Peyer's patch (tissue), 4 donors: ENCODE measurements at regions not wholly inside any gene's neighbourhood (a gene's known extent, or its start where the extent isn't known, plus 50 kb on each side); places are given as distances from the start of the nearest gene placed in this dataset.

ENCODE experiments used
- DNase-seq, 3 donors: peaks; one replicate each; pipeline ENCODE4 v3.0.0-alpha.2; 2017 to 2019
- H3K27ac ChIP-seq, 4 donors: fragments of 200-600 bp; sonication (generic); one replicate each; pipeline ENCODE4 v1.5.1; 2016 to 2019
- H3K27me3 ChIP-seq, 2 donors: fragments of 200-600 bp; sonication (generic); one replicate each; pipeline ENCODE4 v1.5.1; 2019
- H3K36me3 ChIP-seq, 3 donors: fragments of 200-600 bp; sonication (generic); one replicate each; pipeline ENCODE4 v1.5.1; 2016 to 2019
- H3K4me1 ChIP-seq, 4 donors: fragments of 200-600 bp; sonication (generic); one replicate each; pipeline ENCODE4 v1.5.1; 2016 to 2019
- H3K4me3 ChIP-seq, 4 donors: fragments of 200-600 bp; sonication (generic); 1 replicate in 3 of 4; 2 replicates in 1 of 4; pipeline ENCODE4 v1.5.1; 2016 to 2019; ENCODE audit warnings: mild to moderate bottlenecking in 1 of 4
- H3K9me3 ChIP-seq, 4 donors: fragments of 200-600 bp; sonication (generic); one replicate each; pipeline ENCODE4 v1.5.1; 2016 to 2019; ENCODE audit warnings: mild to moderate bottlenecking in 1 of 4
- CTCF ChIP-seq, 6 experiments: fragments of 450-650 bp in 4 of 6; fragments of 200-600 bp in 2 of 6; sonication (generic) in 1 of 6; IDR thresholded peaks; one replicate each; pipeline ENCODE4 v1.5.1; 2017 to 2019; ENCODE audit warnings: antibody characterized with exemption in 6 of 6, mild to moderate bottlenecking in 3 of 6, moderate library complexity in 1 of 6
- POLR2A ChIP-seq, 2 donors: fragments of 450-650 bp; IDR thresholded peaks; one replicate each; pipeline ENCODE4 v1.5.1; 2017; ENCODE audit warnings: antibody characterized with exemption in 2 of 2, mild to moderate bottlenecking in 2 of 2, moderate library complexity in 2 of 2

GRCh38 chr1:183730886-183731573 is 73.9 kb upstream of the RGL1 start:
- TF ChIP-seq POLR2A (IDR thresholded peaks at IDR 0.05) (no peak), CTCF (IDR thresholded peaks at IDR 0.05) (no peak)
- Histone ChIP-seq H3K27me3 (no peaks in the 10 kb centered on the region), H3K27ac (no peak overlapping the region), H3K9me3 (no peaks in the 10 kb centered on the region), H3K36me3 (no peaks in the 10 kb centered on the region), H3K4me1 (no peaks in the 10 kb centered on the region), H3K4me3 (no peak overlapping the region)
- DNase-seq: no peak

GRCh38 chr1:183730107-183730724 is 74.7 kb upstream of the RGL1 start:
- TF ChIP-seq CTCF (IDR thresholded peaks at IDR 0.05) (no peak), POLR2A (IDR thresholded peaks at IDR 0.05) (no peak)
- Histone ChIP-seq H3K4me1 (no peaks in the 10 kb centered on the region), H3K27me3 (no peaks in the 10 kb centered on the region), H3K9me3 (no peaks in the 10 kb centered on the region), H3K4me3 (no peak overlapping the region), H3K36me3 (no peaks in the 10 kb centered on the region), H3K27ac (no peak overlapping the region)
- DNase-seq: no peak

GRCh38 chr1:183726825-183727224 is 73.7 kb upstream of the APOBEC4 start:
- Histone ChIP-seq H3K9me3 (no peaks in the 10 kb centered on the region), H3K27me3 (no peaks in the 10 kb centered on the region), H3K4me3 (no peak overlapping the region), H3K36me3 (no peaks in the 10 kb centered on the region), H3K4me1 (no peaks in the 10 kb centered on the region), H3K27ac (no peak overlapping the region)
- no peak for DNase-seq
- TF ChIP-seq CTCF (IDR thresholded peaks at IDR 0.05) (no peak), POLR2A (IDR thresholded peaks at IDR 0.05) (no peak)

GRCh38 chr1:183724350-183725042 is 71.4 kb upstream of the APOBEC4 start:
- Histone ChIP-seq H3K27me3 (no peaks in the 10 kb centered on the region), H3K9me3 (no peaks in the 10 kb centered on the region)
- no peak for DNase-seq

GRCh38 chr1:183723571-183723970 is 70.5 kb upstream of the APOBEC4 start:
- Histone ChIP-seq H3K27ac (no peak overlapping the region), H3K36me3 (no peaks in the 10 kb centered on the region), H3K9me3 (no peaks in the 10 kb centered on the region), H3K4me1 (no peaks in the 10 kb centered on the region), H3K27me3 (no peaks in the 10 kb centered on the region), H3K4me3 (no peak overlapping the region)
- DNase-seq: no peak
- no peak for TF ChIP-seq CTCF (IDR thresholded peaks at IDR 0.05)
- no peak for TF ChIP-seq POLR2A (IDR thresholded peaks at IDR 0.05)

More at GRCh38 chr1:183724350-183725042, 71.4 kb upstream of the APOBEC4 start:
- TF ChIP-seq POLR2A (IDR thresholded peaks at IDR 0.05) (no peak), CTCF (IDR thresholded peaks at IDR 0.05) (no peak)
- no peak overlapping the region for H3K4me3 ChIP-seq
- H3K36me3 ChIP-seq: no peaks in the 10 kb centered on the region
- no peak overlapping the region for H3K27ac ChIP-seq
- H3K4me1 ChIP-seq: no peaks in the 10 kb centered on the region
